K562 (cell line): ENCODE measurements at regions not wholly inside any gene's neighbourhood (a gene's known extent, or its start where the extent isn't known, plus 50 kb on each side); places are given as distances from the start of the nearest gene placed in this dataset.

ENCODE experiments used
- LARP7 ChIP-seq: fragments of 450-650 bp; IDR thresholded peaks from 2 replicates; pipeline ENCODE4 v1.6.1; 2016
- STAT5B ChIP-seq: fragments of 250-450 bp; sonication (Bioruptor Pico); IDR thresholded peaks from 2 replicates; pipeline ENCODE4 v1.8.0; 2021; ENCODE audit warnings: mild to moderate bottlenecking, inconsistent platforms
- TF ChIP-seq, protein P1 (sequence below), 2 experiments: fragments of 450-650 bp in 1 of 2; sonication (generic) in 1 of 2; formaldehyde crosslinking in 1 of 2; IDR thresholded peaks; 2 replicates each; pipeline versions ENCODE4 v1.7.1 to v1.9.0; 2016 to 2022; ENCODE audit warnings: inconsistent platforms in 1 of 2, mild to moderate bottlenecking in 1 of 2, missing genetic modification reagents in 1 of 2
- TF ChIP-seq, protein P2 (sequence below), 2 experiments: fragments of 450-650 bp; IDR thresholded peaks; 2 replicates each; pipeline ENCODE4 v1.6.1; 2018; ENCODE audit warnings: mild to moderate bottlenecking in 2 of 2, low read depth in 1 of 2; ENCODE audit not compliant: partially characterized antibody in 2 of 2
- TF ChIP-seq, protein P3 (sequence below), 2 experiments: fragments of 200-800 bp in 1 of 2; sonication (Bioruptor generic) in 1 of 2; sonication (generic) in 1 of 2; formaldehyde crosslinking in 1 of 2; IDR thresholded peaks in 1 of 2; conservative IDR thresholded peaks in 1 of 2; 2 replicates each; pipeline versions ENCODE4 v1.5.0 to v1.6.1; 2016 to 2020; ENCODE audit warnings: missing compliant biosample characterization in 1 of 2, missing genetic modification characterization in 1 of 2, missing genetic modification reagents in 1 of 2

DNA sequence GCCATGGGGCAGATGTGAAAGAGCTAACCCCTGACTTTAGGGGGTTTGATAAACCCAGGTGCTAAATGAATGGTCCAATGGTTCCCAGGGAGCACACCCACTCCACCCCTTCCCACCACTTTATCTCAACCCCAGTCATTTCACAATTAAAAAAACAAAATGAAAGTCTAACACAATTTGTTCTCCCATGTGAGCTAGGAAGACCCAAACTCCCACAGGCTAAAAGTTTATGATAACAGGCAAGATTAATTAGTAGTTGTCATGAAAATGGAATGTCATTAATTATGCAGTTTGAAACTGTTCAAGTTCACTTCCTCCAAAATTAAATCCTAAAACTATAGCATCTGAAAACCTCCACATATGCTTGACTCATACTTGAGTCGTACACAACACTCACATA, 63.3 kb upstream of the TPM1 start (continued):
- TF ChIP-seq, protein P1, sequence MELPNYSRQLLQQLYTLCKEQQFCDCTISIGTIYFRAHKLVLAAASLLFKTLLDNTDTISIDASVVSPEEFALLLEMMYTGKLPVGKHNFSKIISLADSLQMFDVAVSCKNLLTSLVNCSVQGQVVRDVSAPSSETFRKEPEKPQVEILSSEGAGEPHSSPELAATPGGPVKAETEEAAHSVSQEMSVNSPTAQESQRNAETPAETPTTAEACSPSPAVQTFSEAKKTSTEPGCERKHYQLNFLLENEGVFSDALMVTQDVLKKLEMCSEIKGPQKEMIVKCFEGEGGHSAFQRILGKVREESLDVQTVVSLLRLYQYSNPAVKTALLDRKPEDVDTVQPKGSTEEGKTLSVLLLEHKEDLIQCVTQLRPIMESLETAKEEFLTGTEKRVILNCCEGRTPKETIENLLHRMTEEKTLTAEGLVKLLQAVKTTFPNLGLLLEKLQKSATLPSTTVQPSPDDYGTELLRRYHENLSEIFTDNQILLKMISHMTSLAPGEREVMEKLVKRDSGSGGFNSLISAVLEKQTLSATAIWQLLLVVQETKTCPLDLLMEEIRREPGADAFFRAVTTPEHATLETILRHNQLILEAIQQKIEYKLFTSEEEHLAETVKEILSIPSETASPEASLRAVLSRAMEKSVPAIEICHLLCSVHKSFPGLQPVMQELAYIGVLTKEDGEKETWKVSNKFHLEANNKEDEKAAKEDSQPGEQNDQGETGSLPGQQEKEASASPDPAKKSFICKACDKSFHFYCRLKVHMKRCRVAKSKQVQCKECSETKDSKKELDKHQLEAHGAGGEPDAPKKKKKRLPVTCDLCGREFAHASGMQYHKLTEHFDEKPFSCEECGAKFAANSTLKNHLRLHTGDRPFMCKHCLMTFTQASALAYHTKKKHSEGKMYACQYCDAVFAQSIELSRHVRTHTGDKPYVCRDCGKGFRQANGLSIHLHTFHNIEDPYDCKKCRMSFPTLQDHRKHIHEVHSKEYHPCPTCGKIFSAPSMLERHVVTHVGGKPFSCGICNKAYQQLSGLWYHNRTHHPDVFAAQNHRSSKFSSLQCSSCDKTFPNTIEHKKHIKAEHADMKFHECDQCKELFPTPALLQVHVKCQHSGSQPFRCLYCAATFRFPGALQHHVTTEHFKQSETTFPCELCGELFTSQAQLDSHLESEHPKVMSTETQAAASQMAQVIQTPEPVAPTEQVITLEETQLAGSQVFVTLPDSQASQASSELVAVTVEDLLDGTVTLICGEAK (IDR thresholded peaks at IDR 0.05): no peak
- TF ChIP-seq, protein P1 (CRISPR knock-in tag; IDR thresholded peaks at IDR 0.05): no peak
- TF ChIP-seq LARP7 (no peak), STAT5B (CRISPR knock-in tag) (no peak)
- TF ChIP-seq, protein P2, sequence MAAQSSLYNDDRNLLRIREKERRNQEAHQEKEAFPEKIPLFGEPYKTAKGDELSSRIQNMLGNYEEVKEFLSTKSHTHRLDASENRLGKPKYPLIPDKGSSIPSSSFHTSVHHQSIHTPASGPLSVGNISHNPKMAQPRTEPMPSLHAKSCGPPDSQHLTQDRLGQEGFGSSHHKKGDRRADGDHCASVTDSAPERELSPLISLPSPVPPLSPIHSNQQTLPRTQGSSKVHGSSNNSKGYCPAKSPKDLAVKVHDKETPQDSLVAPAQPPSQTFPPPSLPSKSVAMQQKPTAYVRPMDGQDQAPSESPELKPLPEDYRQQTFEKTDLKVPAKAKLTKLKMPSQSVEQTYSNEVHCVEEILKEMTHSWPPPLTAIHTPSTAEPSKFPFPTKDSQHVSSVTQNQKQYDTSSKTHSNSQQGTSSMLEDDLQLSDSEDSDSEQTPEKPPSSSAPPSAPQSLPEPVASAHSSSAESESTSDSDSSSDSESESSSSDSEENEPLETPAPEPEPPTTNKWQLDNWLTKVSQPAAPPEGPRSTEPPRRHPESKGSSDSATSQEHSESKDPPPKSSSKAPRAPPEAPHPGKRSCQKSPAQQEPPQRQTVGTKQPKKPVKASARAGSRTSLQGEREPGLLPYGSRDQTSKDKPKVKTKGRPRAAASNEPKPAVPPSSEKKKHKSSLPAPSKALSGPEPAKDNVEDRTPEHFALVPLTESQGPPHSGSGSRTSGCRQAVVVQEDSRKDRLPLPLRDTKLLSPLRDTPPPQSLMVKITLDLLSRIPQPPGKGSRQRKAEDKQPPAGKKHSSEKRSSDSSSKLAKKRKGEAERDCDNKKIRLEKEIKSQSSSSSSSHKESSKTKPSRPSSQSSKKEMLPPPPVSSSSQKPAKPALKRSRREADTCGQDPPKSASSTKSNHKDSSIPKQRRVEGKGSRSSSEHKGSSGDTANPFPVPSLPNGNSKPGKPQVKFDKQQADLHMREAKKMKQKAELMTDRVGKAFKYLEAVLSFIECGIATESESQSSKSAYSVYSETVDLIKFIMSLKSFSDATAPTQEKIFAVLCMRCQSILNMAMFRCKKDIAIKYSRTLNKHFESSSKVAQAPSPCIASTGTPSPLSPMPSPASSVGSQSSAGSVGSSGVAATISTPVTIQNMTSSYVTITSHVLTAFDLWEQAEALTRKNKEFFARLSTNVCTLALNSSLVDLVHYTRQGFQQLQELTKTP (IDR thresholded peaks at IDR 0.05; ENCODE audit: low read depth in 1 of 2, partially characterized antibody in 2 of 2): no peak
- TF ChIP-seq, protein P3, sequence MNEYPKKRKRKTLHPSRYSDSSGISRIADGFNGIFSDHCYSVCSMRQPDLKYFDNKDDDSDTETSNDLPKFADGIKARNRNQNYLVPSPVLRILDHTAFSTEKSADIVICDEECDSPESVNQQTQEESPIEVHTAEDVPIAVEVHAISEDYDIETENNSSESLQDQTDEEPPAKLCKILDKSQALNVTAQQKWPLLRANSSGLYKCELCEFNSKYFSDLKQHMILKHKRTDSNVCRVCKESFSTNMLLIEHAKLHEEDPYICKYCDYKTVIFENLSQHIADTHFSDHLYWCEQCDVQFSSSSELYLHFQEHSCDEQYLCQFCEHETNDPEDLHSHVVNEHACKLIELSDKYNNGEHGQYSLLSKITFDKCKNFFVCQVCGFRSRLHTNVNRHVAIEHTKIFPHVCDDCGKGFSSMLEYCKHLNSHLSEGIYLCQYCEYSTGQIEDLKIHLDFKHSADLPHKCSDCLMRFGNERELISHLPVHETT (CRISPR knock-in tag; conservative IDR thresholded peaks at IDR 0.05 in 1 of 2, IDR thresholded peaks at IDR 0.05 in 1 of 2): no peak
- TF ChIP-seq, all 486 proteins: peak for 0
